T-cell (primary cell): ENCODE measurements at regions not wholly inside any gene's neighbourhood (a gene's known extent, or its start where the extent isn't known, plus 50 kb on each side); places are given as distances from the start of the nearest gene placed in this dataset.

Source experiments
- ATAC-seq, 4 experiments: fragments of 200-7000 bp in 3 of 4; fragments of 150-1000 bp in 1 of 4; cut with Tn5 transposase; replicated peaks in 1 of 4; 1 replicate in 3 of 4; 2 replicates in 1 of 4; pipeline ENCODE4 v1.10.0; 2021; ENCODE audit warnings: moderate library complexity in 3 of 4, mild to moderate bottlenecking in 2 of 4, moderate number of reproducible peaks in 1 of 4
- CTCF ChIA-PET, 2 donors: fragments of 300-600 bp; sonication (Branson Sonifier 250); formaldehyde crosslinking; loops; one replicate each; lab custom pipeline; 2022; ENCODE audit warnings: antibody characterized with exemption in 2 of 2; lab: Charles Lee
- POLR2A ChIA-PET, 2 donors: fragments of 300-600 bp; sonication (Branson Sonifier 250); formaldehyde crosslinking; loops; one replicate each; lab custom pipeline; 2022; ENCODE audit warnings: antibody characterized with exemption in 2 of 2; lab: Charles Lee
- DNase-seq, 35 experiments: peaks; one replicate each; pipeline versions ENCODE4 v3.0.0 to v3.0.0-alpha.2; 2013 to 2023
- H3K27ac ChIP-seq: one replicate; pipeline ENCODE4 v1.5.1; 2013; ENCODE audit warnings: low read length
- H3K27me3 ChIP-seq, 2 experiments: replicated peaks in 1 of 2; 1 replicate in 1 of 2; 2 replicates in 1 of 2; pipeline versions ENCODE4 v1.6.1 to v1.7.0; 2013; ENCODE audit warnings: low read length in 1 of 2, mixed read lengths in 1 of 2; ENCODE audit not compliant: control insufficient read depth in 2 of 2, insufficient read depth in 2 of 2; ENCODE audit errors: extremely low read depth in 1 of 2
- H3K36me3 ChIP-seq, 2 donors: 1 replicate in 1 of 2; 2 replicates in 1 of 2; pipeline versions ENCODE4 v1.6.1 to v1.7.0; 2013; ENCODE audit warnings: low read length in 1 of 2; ENCODE audit not compliant: control insufficient read depth in 2 of 2, insufficient read depth in 1 of 2; ENCODE audit errors: extremely low read depth in 1 of 2
- H3K4me1 ChIP-seq, 2 experiments: 1 replicate in 1 of 2; 2 replicates in 1 of 2; pipeline versions ENCODE4 v1.6.1 to v1.7.0; 2013; ENCODE audit warnings: low read length in 2 of 2, mixed read lengths in 1 of 2; ENCODE audit not compliant: insufficient read depth in 2 of 2, control insufficient read depth in 1 of 2; ENCODE audit errors: extremely low read depth in 1 of 2
- H3K4me3 ChIP-seq, 2 donors: 1 replicate in 1 of 2; 2 replicates in 1 of 2; pipeline versions ENCODE4 v1.5.1 to v1.7.0; 2013; ENCODE audit warnings: mild to moderate bottlenecking in 2 of 2, low read length in 1 of 2, moderate library complexity in 1 of 2; ENCODE audit not compliant: control insufficient read depth in 1 of 2; ENCODE audit errors: extremely low read depth in 1 of 2
- H3K9me3 ChIP-seq: 2 replicates; pipeline ENCODE4 v1.7.0; 2013
- H3K27ac Mint-ChIP-seq, 2 donors: one replicate each; pipeline ENCODE4 v1.8.0; 2020 to 2021; ENCODE audit warnings: mild to moderate bottlenecking in 2 of 2, mixed read lengths in 2 of 2
- H3K27me3 Mint-ChIP-seq, 2 donors: one replicate each; pipeline ENCODE4 v1.8.0; 2021 to 2022; ENCODE audit warnings: mixed read lengths in 2 of 2
- H3K36me3 Mint-ChIP-seq: one replicate; pipeline ENCODE4 v1.8.0; 2021; ENCODE audit warnings: mixed read lengths
- H3K4me1 Mint-ChIP-seq, 3 donors: one replicate each; pipeline ENCODE4 v1.8.0; 2020 to 2022; ENCODE audit warnings: mixed read lengths in 3 of 3, mild to moderate bottlenecking in 1 of 3
- H3K4me3 Mint-ChIP-seq, 3 donors: one replicate each; pipeline ENCODE4 v1.8.0; 2020 to 2022; ENCODE audit warnings: mild to moderate bottlenecking in 3 of 3, mixed read lengths in 3 of 3, moderate library complexity in 3 of 3
- H3K9me3 Mint-ChIP-seq, 3 donors: one replicate each; pipeline ENCODE4 v1.8.0; 2020 to 2022; ENCODE audit warnings: mixed read lengths in 3 of 3
- WGBS: methylation state at CpG from one replicate; pipeline ENCODE4 v1.1.5; 2013; ENCODE audit warnings: missing lambda C conversion rate; ENCODE audit not compliant: insufficient coverage; 5-methylcytosine and 5-hydroxymethylcytosine counted together

GRCh38 chr12:90589956-90590355 lies 365.0 kb downstream of the CCER1 start:
- Mint-ChIP-seq H3K36me3 (no peaks in the 10 kb centered on the region), H3K9me3 (peaks cover 0 to 8% (median 0%) of the 10 kb centered on the region in 3 donors), H3K27me3 (no peaks in the 10 kb centered on the region), H3K27ac (no peak overlapping the region), H3K4me3 (no peak overlapping the region), H3K4me1 (no peaks in the 10 kb centered on the region)
- Histone ChIP-seq H3K4me3 (no peak overlapping the region), H3K27ac (no peak overlapping the region), H3K4me1 (no peaks in the 10 kb centered on the region), H3K27me3 (no peaks in the 10 kb centered on the region), H3K36me3 (no peaks in the 10 kb centered on the region), H3K9me3 (no peaks in the 10 kb centered on the region)
- DNase-seq, result no peak
- CTCF ChIA-PET, result interaction anchor here in 1 of 2 donors (0.9 kb wide), 1 partner anchor 8 kb away, joined by 3 read pairs; no protein-coding TSS in a partner anchor
- no CpG with 5 or more reads among the region's 1 CpG for WGBS
- ATAC-seq, result no peak
- POLR2A ChIA-PET, result no interaction called here

GRCh38 chr12:90585640-90586304 lies 369.2 kb downstream of the CCER1 start:
- ChIA-PET POLR2A (no interaction called here), CTCF (no interaction called here)
- no peak overlapping the region for H3K4me3 Mint-ChIP-seq
- ATAC-seq, result no peak
- H3K4me1 Mint-ChIP-seq, result no peaks in the 10 kb centered on the region
- Histone ChIP-seq H3K4me1 (no peaks in the 10 kb centered on the region), H3K9me3 (no peaks in the 10 kb centered on the region), H3K36me3 (no peaks in the 10 kb centered on the region), H3K4me3 (no peak overlapping the region), H3K27me3 (no peaks in the 10 kb centered on the region), H3K27ac (no peak overlapping the region)
- H3K27me3 Mint-ChIP-seq, result no peaks in the 10 kb centered on the region
- no peak for DNase-seq
- peaks cover 0 to 8% (median 0%) of the 10 kb centered on the region in 3 donors for H3K9me3 Mint-ChIP-seq
- WGBS, result no CpG with 5 or more reads among the region's 3 CpGs
- no peaks in the 10 kb centered on the region for H3K36me3 Mint-ChIP-seq
- H3K27ac Mint-ChIP-seq, result no peak overlapping the region

GRCh38 chr12:90576707-90577106 lies 378.3 kb downstream of the CCER1 start:
- H3K9me3 ChIP-seq, result no peaks in the 10 kb centered on the region
- H3K4me3 ChIP-seq, result no peak overlapping the region
- POLR2A ChIA-PET, result interaction anchor here in 1 of 2 donors (0.6 kb wide), 1 partner anchor 186 kb away, joined by 7 read pairs; no protein-coding TSS in a partner anchor
- H3K27ac ChIP-seq, result no peak overlapping the region
- Mint-ChIP-seq H3K4me1 (no peaks in the 10 kb centered on the region), H3K36me3 (no peaks in the 10 kb centered on the region), H3K27ac (no peak overlapping the region), H3K9me3 (peaks cover 0 to 11% (median 6%) of the 10 kb centered on the region in 3 donors), H3K4me3 (no peak overlapping the region), H3K27me3 (no peaks in the 10 kb centered on the region)
- no peaks in the 10 kb centered on the region for H3K36me3 ChIP-seq
- CTCF ChIA-PET, result no interaction called here
- no peaks in the 10 kb centered on the region for H3K4me1 ChIP-seq
- peaks cover 0 to 4% of the 10 kb centered on the region in 2 experiments for H3K27me3 ChIP-seq
- no peak for ATAC-seq
- no peak for DNase-seq

- ATAC-seq, result no peak
- CTCF ChIA-PET, result no interaction called here
- Mint-ChIP-seq H3K27ac (no peak overlapping the region), H3K9me3 (peaks cover 0 to 14% (median 6%) of the 10 kb centered on the region in 3 donors), H3K4me3 (no peak overlapping the region), H3K4me1 (no peaks in the 10 kb centered on the region), H3K36me3 (no peaks in the 10 kb centered on the region), H3K27me3 (no peaks in the 10 kb centered on the region)
- H3K36me3 ChIP-seq, result no peaks in the 10 kb centered on the region
- H3K27ac ChIP-seq, result no peak overlapping the region
- H3K9me3 ChIP-seq, result no peaks in the 10 kb centered on the region
- no peaks in the 10 kb centered on the region for H3K4me1 ChIP-seq
- no peak for DNase-seq
- POLR2A ChIA-PET, result no interaction called here
- WGBS, result 80% methylated on average over 2 of the region's 2 CpGs
- peaks cover 0 to 4% of the 10 kb centered on the region in 2 experiments for H3K27me3 ChIP-seq
- H3K4me3 ChIP-seq, result no peak overlapping the region
Observed at GRCh38 chr12:90575995-90576394, 379.0 kb downstream of the CCER1 start.

GRCh38 chr12:90574676-90575075 lies 380.3 kb downstream of the CCER1 start:
- no peaks in the 10 kb centered on the region for H3K36me3 Mint-ChIP-seq
- H3K9me3 ChIP-seq, result no peaks in the 10 kb centered on the region
- DNase-seq (no peak), ATAC-seq (no peak)
- peaks cover 0 to 4% of the 10 kb centered on the region in 2 experiments for H3K27me3 ChIP-seq
- ChIA-PET POLR2A (no interaction called here), CTCF (no interaction called here)
- no peaks in the 10 kb centered on the region for H3K36me3 ChIP-seq
- no peak overlapping the region for H3K27ac Mint-ChIP-seq
- no peaks in the 10 kb centered on the region for H3K4me1 ChIP-seq
- H3K27ac ChIP-seq, result no peak overlapping the region
- H3K4me3 Mint-ChIP-seq, result no peak overlapping the region
- 93% methylated on average over 2 of the region's 2 CpGs for WGBS
- H3K9me3 Mint-ChIP-seq, result peaks cover 0 to 14% (median 6%) of the 10 kb centered on the region in 3 donors
- no peaks in the 10 kb centered on the region for H3K4me1 Mint-ChIP-seq
- H3K27me3 Mint-ChIP-seq, result no peaks in the 10 kb centered on the region
- no peak overlapping the region for H3K4me3 ChIP-seq

- H3K9me3 ChIP-seq, result no peaks in the 10 kb centered on the region
- DNase-seq (no peak), ATAC-seq (no peak)
- H3K27me3 Mint-ChIP-seq, result no peaks in the 10 kb centered on the region
- no peaks in the 10 kb centered on the region for H3K36me3 Mint-ChIP-seq
- H3K9me3 Mint-ChIP-seq, result peaks cover 0 to 8% (median 0%) of the 10 kb centered on the region in 3 donors
- POLR2A ChIA-PET, result no interaction called here
- WGBS, result no CpG with 5 or more reads among the region's 1 CpG
- H3K4me1 Mint-ChIP-seq, result no peaks in the 10 kb centered on the region
- H3K27ac ChIP-seq, result no peak overlapping the region
- CTCF ChIA-PET, result no interaction called here
- H3K36me3 ChIP-seq, result no peaks in the 10 kb centered on the region
- H3K27ac Mint-ChIP-seq, result no peak overlapping the region
- H3K4me1 ChIP-seq, result no peaks in the 10 kb centered on the region
- H3K4me3 ChIP-seq, result no peak overlapping the region
- no peak overlapping the region for H3K4me3 Mint-ChIP-seq
- peaks cover 0 to 4% of the 10 kb centered on the region in 2 experiments for H3K27me3 ChIP-seq
Observed at GRCh38 chr12:90572778-90573177, 382.2 kb downstream of the CCER1 start.
